CD14-positive monocyte (primary cell): ENCODE measurements at regions not wholly inside any gene's neighbourhood (a gene's known extent, or its start where the extent isn't known, plus 50 kb on each side); places are given as distances from the start of the nearest gene placed in this dataset.
"Not testable (repeated sequence)": the region's sequence is repeated elsewhere in the genome, so short reads cannot be mapped to it uniquely, and the experiment has no call there.

Experiments used
- DNase-seq, 3 donors: peaks; one replicate each; pipeline ENCODE4 v3.0.0-alpha.2; 2011 to 2022
- H2AFZ ChIP-seq: 2 replicates; pipeline ENCODE4 v1.6.0; 2012; ENCODE audit warnings: mild to moderate bottlenecking, low read depth, low read length, inconsistent platforms; ENCODE audit not compliant: insufficient read depth, poor library complexity, severe bottlenecking
- H3K27ac ChIP-seq, 2 donors: 1 replicate in 1 of 2; 2 replicates in 1 of 2; pipeline ENCODE4 v1.5.1; 2012 to 2013; ENCODE audit warnings: low read length in 2 of 2, control low read depth in 1 of 2, inconsistent platforms in 1 of 2, low read depth in 1 of 2, mild to moderate bottlenecking in 1 of 2
- H3K27me3 ChIP-seq, 2 donors: one replicate each; pipeline versions ENCODE4 v1.6.0 to v1.6.1; 2011 to 2013; ENCODE audit warnings: low read length in 2 of 2; ENCODE audit not compliant: control insufficient read depth in 2 of 2, insufficient read depth in 2 of 2
- H3K36me3 ChIP-seq, 2 donors: replicated peaks in 1 of 2; 1 replicate in 1 of 2; 2 replicates in 1 of 2; pipeline versions ENCODE4 v1.5.1 to v1.6.1; 2012 to 2013; ENCODE audit warnings: low read length in 2 of 2, control low read depth in 1 of 2, inconsistent platforms in 1 of 2, mild to moderate bottlenecking in 1 of 2; ENCODE audit not compliant: insufficient read depth in 2 of 2, control insufficient read depth in 1 of 2
- H3K4me1 ChIP-seq, 2 donors: 1 replicate in 1 of 2; 2 replicates in 1 of 2; pipeline versions ENCODE4 v1.5.1 to v1.6.1; 2012 to 2013; ENCODE audit warnings: low read length in 2 of 2, control low read depth in 1 of 2, inconsistent platforms in 1 of 2, mild to moderate bottlenecking in 1 of 2, moderate library complexity in 1 of 2; ENCODE audit not compliant: insufficient read depth in 2 of 2, control insufficient read depth in 1 of 2
- H3K4me2 ChIP-seq: replicated peaks from 2 replicates; pipeline ENCODE3; 2012; ENCODE audit warnings: low read length, moderate library complexity, mild to moderate bottlenecking; ENCODE audit not compliant: poor library complexity, severe bottlenecking; ENCODE audit errors: extremely low read depth
- H3K4me3 ChIP-seq, 3 experiments: fragments of 200-600 bp in 1 of 3; sonication (generic) in 1 of 3; replicated peaks in 1 of 3; 1 replicate in 2 of 3; 2 replicates in 1 of 3; pipeline ENCODE4 v1.5.1; 2011 to 2013; ENCODE audit warnings: low read length in 3 of 3, mild to moderate bottlenecking in 3 of 3, control low read depth in 2 of 3, low read depth in 2 of 3, inconsistent platforms in 1 of 3, moderate library complexity in 1 of 3
- H3K79me2 ChIP-seq: 2 replicates; pipeline ENCODE4 v1.6.0; 2012; ENCODE audit warnings: mild to moderate bottlenecking, control low read depth, inconsistent platforms, low read length, moderate library complexity; ENCODE audit not compliant: insufficient read depth
- H3K9ac ChIP-seq: 2 replicates; pipeline ENCODE4 v1.6.0; 2017; ENCODE audit warnings: low read length, mild to moderate bottlenecking; ENCODE audit not compliant: insufficient read depth, poor library complexity, severe bottlenecking
- H3K9me3 ChIP-seq, 2 donors: replicated peaks in 1 of 2; 1 replicate in 1 of 2; 2 replicates in 1 of 2; pipeline versions ENCODE4 v1.5.1 to v1.6.1; 2012 to 2013; ENCODE audit warnings: low read length in 2 of 2, control low read depth in 1 of 2; ENCODE audit not compliant: control insufficient read depth in 1 of 2, insufficient read depth in 1 of 2
- H4K20me1 ChIP-seq: 2 replicates; pipeline ENCODE4 v1.6.0; 2012; ENCODE audit warnings: mild to moderate bottlenecking, low read length, control low read depth, moderate library complexity; ENCODE audit not compliant: insufficient read depth
- H3K27ac Mint-ChIP-seq, 7 donors: one replicate each; pipeline ENCODE4 v1.8.0; 2020; ENCODE audit warnings: mild to moderate bottlenecking in 7 of 7, mixed read lengths in 7 of 7, moderate library complexity in 6 of 7, inconsistent platforms in 2 of 7
- H3K27me3 Mint-ChIP-seq, 3 donors: one replicate each; pipeline ENCODE4 v1.8.0; 2021 to 2022; ENCODE audit warnings: low read depth in 3 of 3, mild to moderate bottlenecking in 3 of 3, mixed read lengths in 3 of 3, moderate library complexity in 3 of 3, inconsistent platforms in 1 of 3
- H3K36me3 Mint-ChIP-seq, 2 donors: one replicate each; pipeline ENCODE4 v1.8.0; 2020; ENCODE audit warnings: mixed read lengths in 2 of 2, inconsistent platforms in 1 of 2, mild to moderate bottlenecking in 1 of 2
- H3K4me1 Mint-ChIP-seq: one replicate; pipeline ENCODE4 v1.8.0; 2020; ENCODE audit warnings: mild to moderate bottlenecking, mixed read lengths
- H3K4me3 Mint-ChIP-seq, 2 donors: one replicate each; pipeline ENCODE4 v1.8.0; 2020; ENCODE audit warnings: mild to moderate bottlenecking in 2 of 2, mixed read lengths in 2 of 2, moderate library complexity in 1 of 2
- H3K9me3 Mint-ChIP-seq, 7 donors: one replicate each; pipeline ENCODE4 v1.8.0; 2020 to 2022; ENCODE audit warnings: mixed read lengths in 7 of 7, mild to moderate bottlenecking in 6 of 7, moderate library complexity in 6 of 7, inconsistent platforms in 2 of 7
- WGBS: methylation state at CpG from one replicate; pipeline ENCODE4 v1.1.5; 2013; ENCODE audit warnings: missing lambda C conversion rate; ENCODE audit not compliant: insufficient coverage; 5-methylcytosine and 5-hydroxymethylcytosine counted together
- intact Hi-C, 2 donors: fragments of 100-400 bp; cut with micrococcal nuclease; formaldehyde crosslinking; loops; one replicate each; pipeline versions ENCODE4 v1.15.0 to v1.15.1; 2023
- TF ChIP-seq, protein P1 (sequence below): fragments of 200-600 bp; IDR thresholded peaks from one replicate; pipeline ENCODE4 v1.8.0; 2022; ENCODE audit warnings: antibody characterized with exemption, mild to moderate bottlenecking

DNA sequence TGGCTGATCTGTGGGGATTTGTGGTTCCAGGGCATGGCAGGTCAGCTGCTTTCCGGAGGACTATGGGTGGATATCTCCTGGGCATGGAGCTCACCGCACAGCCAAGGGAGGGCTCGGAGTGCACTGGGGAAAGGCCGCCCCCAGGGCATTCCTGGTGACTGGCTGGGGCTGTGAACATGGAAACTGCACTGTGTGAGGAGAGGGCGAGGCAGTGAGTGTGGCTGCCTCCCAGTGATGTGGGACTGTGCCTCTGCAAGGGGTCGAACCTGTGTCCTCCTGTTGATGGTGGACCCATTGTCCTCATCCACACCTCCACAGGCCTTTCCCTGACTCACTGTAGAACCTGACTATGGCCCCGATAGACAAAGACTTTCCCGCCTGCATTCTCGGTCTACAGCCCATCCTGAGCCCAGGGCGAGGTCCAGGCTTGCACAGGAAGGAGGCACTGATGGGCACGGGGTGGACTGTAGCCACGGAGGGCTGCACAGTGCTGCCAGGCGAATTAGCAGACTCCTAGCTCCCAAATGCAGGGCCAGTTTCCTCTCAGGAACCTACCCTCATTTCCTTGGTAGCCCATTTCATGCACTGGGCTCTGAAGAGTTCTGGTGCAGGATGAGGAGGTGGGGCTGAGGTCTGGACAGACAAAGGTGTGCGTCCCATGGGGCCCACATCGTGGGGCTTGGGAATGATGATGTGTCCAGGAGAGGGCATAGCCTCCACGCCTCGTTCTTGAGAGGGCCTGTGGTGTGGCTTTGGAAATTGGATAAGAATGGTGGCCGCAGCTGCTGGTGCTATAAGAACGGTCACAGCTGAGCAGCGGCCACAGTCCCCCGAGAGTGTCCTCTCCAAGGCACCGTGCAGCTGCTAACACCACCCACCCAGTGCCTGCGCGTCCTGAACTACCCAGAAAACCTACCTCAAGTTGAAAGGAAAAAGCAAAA is 415.1 kb downstream of the TMEM121 start:
- no peak overlapping the region for H3K9ac ChIP-seq
- no peaks in the 10 kb centered on the region for H3K36me3 ChIP-seq
- no peak for DNase-seq
- H3K4me1 Mint-ChIP-seq = peaks cover 14% of the 10 kb centered on the region
- no peaks in the 10 kb centered on the region for H3K79me2 ChIP-seq
- no peaks in the 10 kb centered on the region for H3K4me1 ChIP-seq
- no peak overlapping the region for H3K27ac Mint-ChIP-seq
- H3K36me3 Mint-ChIP-seq = no peaks in the 10 kb centered on the region
- H3K27me3 Mint-ChIP-seq = peaks cover 3 to 8% (median 7%) of the 10 kb centered on the region in 3 donors
- no peak overlapping the region for H2AFZ ChIP-seq
- H3K4me3 Mint-ChIP-seq = no peak overlapping the region
- 96% methylated on average over 15 of the region's 24 CpGs for WGBS
- intact Hi-C loops = loop anchor here in 1 of 2 donors (10.0 kb wide), 1 partner anchor 63 kb away; no protein-coding TSS in a partner anchor
- H3K27ac ChIP-seq = no peak overlapping the region
- peaks cover 9 to 26% of the 10 kb centered on the region in 2 donors for H3K9me3 ChIP-seq
- H3K27me3 ChIP-seq = no peaks in the 10 kb centered on the region
- no peaks in the 10 kb centered on the region for H4K20me1 ChIP-seq
- H3K4me3 ChIP-seq = no peak overlapping the region
- H3K9me3 Mint-ChIP-seq = peaks cover 11 to 30% (median 25%) of the 10 kb centered on the region in 7 donors
- TF ChIP-seq, protein P1, sequence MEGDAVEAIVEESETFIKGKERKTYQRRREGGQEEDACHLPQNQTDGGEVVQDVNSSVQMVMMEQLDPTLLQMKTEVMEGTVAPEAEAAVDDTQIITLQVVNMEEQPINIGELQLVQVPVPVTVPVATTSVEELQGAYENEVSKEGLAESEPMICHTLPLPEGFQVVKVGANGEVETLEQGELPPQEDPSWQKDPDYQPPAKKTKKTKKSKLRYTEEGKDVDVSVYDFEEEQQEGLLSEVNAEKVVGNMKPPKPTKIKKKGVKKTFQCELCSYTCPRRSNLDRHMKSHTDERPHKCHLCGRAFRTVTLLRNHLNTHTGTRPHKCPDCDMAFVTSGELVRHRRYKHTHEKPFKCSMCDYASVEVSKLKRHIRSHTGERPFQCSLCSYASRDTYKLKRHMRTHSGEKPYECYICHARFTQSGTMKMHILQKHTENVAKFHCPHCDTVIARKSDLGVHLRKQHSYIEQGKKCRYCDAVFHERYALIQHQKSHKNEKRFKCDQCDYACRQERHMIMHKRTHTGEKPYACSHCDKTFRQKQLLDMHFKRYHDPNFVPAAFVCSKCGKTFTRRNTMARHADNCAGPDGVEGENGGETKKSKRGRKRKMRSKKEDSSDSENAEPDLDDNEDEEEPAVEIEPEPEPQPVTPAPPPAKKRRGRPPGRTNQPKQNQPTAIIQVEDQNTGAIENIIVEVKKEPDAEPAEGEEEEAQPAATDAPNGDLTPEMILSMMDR = no peak
- H3K4me2 ChIP-seq = no peak overlapping the region

- DNase-seq, H3K36me3 ChIP-seq, H3K27me3 ChIP-seq, H3K27ac Mint-ChIP-seq, H2AFZ ChIP-seq, H3K27me3 Mint-ChIP-seq, H3K4me2 ChIP-seq, H3K4me1 ChIP-seq, H3K9ac ChIP-seq, H4K20me1 ChIP-seq, H3K4me3 ChIP-seq, H3K27ac ChIP-seq, H3K4me3 Mint-ChIP-seq, H3K79me2 ChIP-seq, H3K36me3 Mint-ChIP-seq: not testable (repeated sequence)
- intact Hi-C loops = loop anchor here in 1 of 2 donors (10.0 kb wide), 1 partner anchor 62 kb away; no protein-coding TSS in a partner anchor
- WGBS = 95% methylated on average over 19 of the region's 22 CpGs
- Mint-ChIP-seq H3K9me3 (peaks cover 11 to 25% (median 23%) of the 10 kb centered on the region in 7 donors), H3K4me1 (peaks cover 16% of the 10 kb centered on the region)
- peaks cover 9 to 23% of the 10 kb centered on the region in 2 donors for H3K9me3 ChIP-seq
Observed at GRCh38 chr14:105942725-105943124, 416.3 kb downstream of the TMEM121 start.
